BJ (cell line): ENCODE measurements at regions not wholly inside any gene's neighbourhood (a gene's known extent, or its start where the extent isn't known, plus 50 kb on each side); places are given as distances from the start of the nearest gene placed in this dataset.

ENCODE experiments used
- CTCF ChIA-PET: fragments of 350-600 bp; formaldehyde crosslinking; extraction: SDS; loops from one replicate; lab custom pipeline; 2021; ENCODE audit warnings: antibody characterized with exemption, inconsistent platforms; lab: Yijun Ruan, JAX
- POLR2A ChIA-PET: fragments of 300-600 bp; sonication (Branson Sonifier 250); formaldehyde crosslinking; extraction: SDS; loops from one replicate; lab custom pipeline; 2021; ENCODE audit warnings: antibody characterized with exemption; lab: Charles Lee
- DNase-seq: peaks from one replicate; pipeline ENCODE4 v3.0.0-alpha.2; 2011; ENCODE audit warnings: low read depth
- H3K27me3 ChIP-seq: 2 replicates; pipeline ENCODE4 v1.6.0; 2011; ENCODE audit warnings: low read length; ENCODE audit not compliant: control insufficient read depth, insufficient read depth
- H3K36me3 ChIP-seq: 2 replicates; pipeline ENCODE4 v1.5.1; 2011; ENCODE audit warnings: low read length; ENCODE audit not compliant: control insufficient read depth, insufficient read depth
- H3K4me3 ChIP-seq: 2 replicates; pipeline ENCODE4 v1.5.1; 2011; ENCODE audit warnings: low read depth, mild to moderate bottlenecking, control low read depth, low read length
- TF ChIP-seq, protein P1 (sequence below): IDR thresholded peaks from 2 replicates; pipeline ENCODE4 v1.5.1; 2011; ENCODE audit warnings: low read depth, mild to moderate bottlenecking, control low read depth, inconsistent platforms, low read length, moderate library complexity; ENCODE audit not compliant: insufficient read depth

DNA sequence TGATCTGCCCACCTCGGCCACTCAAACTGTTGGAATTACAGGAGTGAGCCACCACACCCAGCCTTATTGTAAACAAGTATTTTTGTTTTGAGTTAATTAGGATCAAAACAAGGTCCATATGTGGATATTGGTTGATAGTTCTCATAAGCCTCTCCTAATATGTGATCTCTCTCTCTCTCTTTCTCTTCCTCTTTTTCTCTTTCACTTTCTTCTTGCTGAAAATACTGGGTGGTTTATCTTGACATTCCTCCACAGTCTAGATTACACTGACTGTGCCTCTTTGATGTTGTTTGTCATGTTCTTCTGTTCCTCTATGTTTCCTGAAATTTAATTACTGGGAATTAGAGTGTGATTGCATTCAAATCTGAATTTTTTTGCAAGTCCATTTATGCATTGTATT is 547.5 kb upstream of the NRXN1 start:
- Histone ChIP-seq H3K27me3 (no peaks in the 10 kb centered on the region), H3K36me3 (no peaks in the 10 kb centered on the region), H3K4me3 (no peak overlapping the region)
- TF ChIP-seq, protein P1, sequence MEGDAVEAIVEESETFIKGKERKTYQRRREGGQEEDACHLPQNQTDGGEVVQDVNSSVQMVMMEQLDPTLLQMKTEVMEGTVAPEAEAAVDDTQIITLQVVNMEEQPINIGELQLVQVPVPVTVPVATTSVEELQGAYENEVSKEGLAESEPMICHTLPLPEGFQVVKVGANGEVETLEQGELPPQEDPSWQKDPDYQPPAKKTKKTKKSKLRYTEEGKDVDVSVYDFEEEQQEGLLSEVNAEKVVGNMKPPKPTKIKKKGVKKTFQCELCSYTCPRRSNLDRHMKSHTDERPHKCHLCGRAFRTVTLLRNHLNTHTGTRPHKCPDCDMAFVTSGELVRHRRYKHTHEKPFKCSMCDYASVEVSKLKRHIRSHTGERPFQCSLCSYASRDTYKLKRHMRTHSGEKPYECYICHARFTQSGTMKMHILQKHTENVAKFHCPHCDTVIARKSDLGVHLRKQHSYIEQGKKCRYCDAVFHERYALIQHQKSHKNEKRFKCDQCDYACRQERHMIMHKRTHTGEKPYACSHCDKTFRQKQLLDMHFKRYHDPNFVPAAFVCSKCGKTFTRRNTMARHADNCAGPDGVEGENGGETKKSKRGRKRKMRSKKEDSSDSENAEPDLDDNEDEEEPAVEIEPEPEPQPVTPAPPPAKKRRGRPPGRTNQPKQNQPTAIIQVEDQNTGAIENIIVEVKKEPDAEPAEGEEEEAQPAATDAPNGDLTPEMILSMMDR = no peak
- ChIA-PET CTCF (interaction anchor here (0.6 kb wide), 1 partner anchor 146 kb away, joined by 4 read pairs; no protein-coding TSS in a partner anchor), POLR2A (no interaction called here)
- no peak for DNase-seq

DNA sequence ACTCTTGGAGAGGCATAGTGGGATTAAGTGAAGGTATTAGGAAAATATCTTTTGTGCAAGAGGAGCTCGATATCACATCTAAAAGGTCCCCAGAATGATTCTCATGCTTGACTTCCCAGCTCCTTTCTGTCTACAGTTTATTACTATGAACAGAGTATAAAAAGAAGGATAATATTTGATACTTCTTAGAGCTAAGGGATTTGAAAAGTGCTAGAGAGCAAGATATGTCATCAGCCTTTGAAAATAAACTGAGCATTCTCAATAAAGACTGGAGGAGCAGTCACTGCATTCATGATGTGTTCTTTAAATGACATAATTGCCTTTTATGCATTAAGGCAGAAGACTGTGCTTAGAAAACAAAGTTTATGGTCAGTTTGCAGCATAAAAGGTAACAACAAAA is 543.2 kb upstream of the NRXN1 start:
- ChIA-PET POLR2A (no interaction called here), CTCF (no interaction called here)
- no peak for DNase-seq
- Histone ChIP-seq H3K36me3 (no peaks in the 10 kb centered on the region), H3K27me3 (no peaks in the 10 kb centered on the region), H3K4me3 (no peak overlapping the region)
- TF ChIP-seq, protein P1 = no peak

DNA sequence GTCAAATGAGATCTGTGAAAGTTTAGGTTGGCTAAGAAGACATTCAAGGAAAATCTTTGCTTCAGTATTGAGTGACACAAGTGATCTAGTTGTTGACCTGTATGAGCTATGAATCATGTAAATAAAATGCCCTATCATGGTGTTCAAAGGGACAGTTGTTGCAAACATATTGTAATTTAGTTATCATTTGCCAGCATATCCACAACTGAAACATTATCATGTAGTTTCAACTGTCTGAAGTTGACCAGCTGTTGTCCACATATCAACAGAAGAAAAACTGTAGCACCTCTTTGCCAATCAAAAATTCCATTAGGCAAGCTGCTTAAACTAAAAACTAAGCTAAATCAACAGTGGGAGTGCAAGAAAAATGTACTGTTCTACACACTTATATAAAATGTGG is 527.1 kb upstream of the NRXN1 start:
- no peak overlapping the region for H3K4me3 ChIP-seq
- ChIA-PET POLR2A (no interaction called here), CTCF (no interaction called here)
- no peaks in the 10 kb centered on the region for H3K36me3 ChIP-seq
- H3K27me3 ChIP-seq = no peaks in the 10 kb centered on the region
- no peak for DNase-seq
- TF ChIP-seq, protein P1 = no peak

DNA sequence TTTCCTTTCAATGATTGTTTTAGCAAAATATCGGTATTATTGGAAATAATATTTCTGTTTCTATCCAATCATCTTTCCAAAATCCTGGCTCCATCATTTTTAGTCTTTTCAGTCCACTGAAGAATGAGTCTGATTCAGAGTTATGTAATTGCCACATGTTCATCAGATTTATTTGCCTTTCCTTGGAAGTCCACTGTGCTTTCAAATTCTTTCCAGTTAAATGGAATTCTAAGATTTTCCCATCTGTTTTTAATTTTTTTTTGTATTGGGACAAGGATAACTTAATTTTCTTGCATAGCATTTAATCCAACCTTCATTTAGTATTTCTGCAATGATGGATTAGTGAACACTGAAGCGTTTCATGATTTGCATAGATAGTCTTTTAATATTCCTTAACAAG is 521.5 kb upstream of the NRXN1 start:
- no peak for DNase-seq
- CTCF ChIA-PET = no interaction called here
- H3K36me3 ChIP-seq = no peaks in the 10 kb centered on the region

DNA sequence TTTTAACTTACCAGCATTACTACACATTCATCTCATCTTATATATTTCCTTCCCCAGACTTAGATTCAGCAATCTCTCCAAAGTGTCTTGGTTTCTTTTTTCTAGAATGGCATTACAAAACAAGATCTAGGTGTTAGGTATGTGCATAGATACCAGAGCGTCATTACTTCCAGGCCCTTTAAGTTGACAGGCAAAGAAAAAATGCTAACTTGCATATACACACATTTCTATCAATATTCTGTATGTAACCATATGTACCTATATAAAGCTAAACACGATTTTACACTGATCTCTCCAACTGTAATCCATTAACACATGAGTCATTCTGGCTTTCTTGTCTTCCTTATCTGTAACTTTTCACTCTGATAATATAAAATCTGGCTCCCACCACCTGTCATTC is 503.8 kb upstream of the NRXN1 start:
- ChIA-PET POLR2A (no interaction called here), CTCF (no interaction called here)
- H3K36me3 ChIP-seq = no peaks in the 10 kb centered on the region
- no peak for DNase-seq
- no peak overlapping the region for H3K4me3 ChIP-seq
- TF ChIP-seq, protein P1 = no peak
- H3K27me3 ChIP-seq = no peaks in the 10 kb centered on the region

More for the DNA sequence above, 521.5 kb upstream of the NRXN1 start:
- Histone ChIP-seq H3K27me3 (no peaks in the 10 kb centered on the region), H3K4me3 (no peak overlapping the region)
- TF ChIP-seq, protein P1 = no peak
- POLR2A ChIA-PET = no interaction called here
